Stimulated activated CD8-positive, alpha-beta memory T cell treated with anti-CD3 and anti-CD28 coated beads, Interleukin-15, amount 100 ng/mL, for 48 hours (primary cell): ENCODE measurements at regions not wholly inside any gene's neighbourhood (a gene's known extent, or its start where the extent isn't known, plus 50 kb on each side); places are given as distances from the start of the nearest gene placed in this dataset.
"Not testable (repeated sequence)": the region's sequence is repeated elsewhere in the genome, so short reads cannot be mapped to it uniquely, and the experiment has no call there.

Experiments
- DNase-seq, 2 donors: peaks; one replicate each; pipeline ENCODE4 v3.0.0-alpha.2; 2020; ENCODE audit warnings: low read depth in 2 of 2

- DNase-seq, result no peak
Measured at GRCh38 chr2:122706757-122707223, 951.3 kb downstream of the TSN start.

GRCh38 chr2:122707224-122707824 is 951.9 kb downstream of the TSN start:
- no peak for DNase-seq

- DNase-seq, result no peak
Measured at GRCh38 chr2:122710049-122710448, 954.6 kb downstream of the TSN start.

GRCh38 chr2:122713800-122714199 is 958.3 kb downstream of the TSN start:
- no peak for DNase-seq

- not testable (repeated sequence) for DNase-seq
Measured at GRCh38 chr2:122720822-122721221, 965.4 kb downstream of the TSN start.

- DNase-seq, result no peak
Measured at GRCh38 chr2:122734766-122735424, 979.4 kb downstream of the TSN start.

GRCh38 chr2:122736279-122736678 is 980.8 kb downstream of the TSN start:
- no peak for DNase-seq

GRCh38 chr2:122737429-122738077 is 982.1 kb downstream of the TSN start:
- DNase-seq, result no peak

GRCh38 chr2:122739732-122740593 is 984.5 kb downstream of the TSN start:
- no peak for DNase-seq

GRCh38 chr2:122740594-122740948 is 985.1 kb downstream of the TSN start:
- no peak for DNase-seq

- DNase-seq, result no peak
Measured at GRCh38 chr2:122741403-122741802, 986.0 kb downstream of the TSN start.

GRCh38 chr2:122743021-122743675 is 987.7 kb downstream of the TSN start:
- no peak for DNase-seq

- no peak for DNase-seq
Measured at GRCh38 chr2:122745603-122746002, 990.2 kb downstream of the TSN start.

- DNase-seq, result no peak
Measured at GRCh38 chr2:122747670-122748069, 992.2 kb downstream of the TSN start.

GRCh38 chr2:122748552-122749011 is 993.1 kb downstream of the TSN start:
- DNase-seq, result no peak

- DNase-seq, result no peak
Measured at GRCh38 chr2:122749405-122749804, 994.0 kb downstream of the TSN start.

GRCh38 chr2:122750095-122750494 is 994.6 kb downstream of the TSN start:
- DNase-seq, result no peak

GRCh38 chr2:122750808-122751207 is 995.4 kb downstream of the TSN start:
- DNase-seq, result no peak

GRCh38 chr2:122753336-122753735 is 997.9 kb downstream of the TSN start:
- no peak for DNase-seq

GRCh38 chr2:122754561-122754960 is 999.1 kb downstream of the TSN start:
- DNase-seq, result no peak

GRCh38 chr2:122755281-122755780 is 999.9 kb downstream of the TSN start:
- no peak for DNase-seq
